ENCODE measurements at regions not wholly inside any gene's neighbourhood (a gene's known extent, or its start where the extent isn't known, plus 50 kb on each side); places are given as distances from the start of the nearest gene placed in this dataset.

GRCh38 chr14:100399052-100399849 lies 76.1 kb downstream of the SLC25A47 start:
- DNase-seq (ENCODE audit: low read depth) = no peak

- DNase-seq (ENCODE audit: low read depth) = no peak
Measured at GRCh38 chr14:100400115-100400514, 77.0 kb downstream of the SLC25A47 start.

- no peak for DNase-seq (ENCODE audit: low read depth)
Measured at GRCh38 chr14:100401031-100401692, 78.0 kb downstream of the SLC25A47 start.

- no peak for DNase-seq (ENCODE audit: low read depth)
Measured at GRCh38 chr14:100401792-100402191, 78.7 kb downstream of the SLC25A47 start.

GRCh38 chr14:100402631-100403030 lies 79.5 kb downstream of the SLC25A47 start:
- DNase-seq (ENCODE audit: low read depth) = no peak

- no peak for DNase-seq (ENCODE audit: low read depth)
Measured at GRCh38 chr14:100403105-100403504, 80.0 kb downstream of the SLC25A47 start.

- no peak for DNase-seq (ENCODE audit: low read depth)
Measured at GRCh38 chr14:100403802-100404365, 80.7 kb downstream of the SLC25A47 start.

- no peak for DNase-seq (ENCODE audit: low read depth)
Measured at GRCh38 chr14:100404419-100404818, 81.3 kb downstream of the SLC25A47 start.

- DNase-seq (ENCODE audit: low read depth) = no peak
Measured at GRCh38 chr14:100405760-100406455, 82.8 kb downstream of the SLC25A47 start.

GRCh38 chr14:100406505-100407131 lies 83.5 kb downstream of the SLC25A47 start:
- peak; percentile 10 for DNase-seq (ENCODE audit: low read depth)

GRCh38 chr14:100407376-100408102 lies 84.4 kb downstream of the SLC25A47 start:
- DNase-seq (ENCODE audit: low read depth) = no peak

- DNase-seq (ENCODE audit: low read depth) = no peak
Measured at GRCh38 chr14:100408350-100409002, 85.3 kb downstream of the SLC25A47 start.

GRCh38 chr14:100409003-100409360 lies 85.8 kb downstream of the SLC25A47 start:
- no peak for DNase-seq (ENCODE audit: low read depth)

GRCh38 chr14:100409651-100410050 lies 86.5 kb downstream of the SLC25A47 start:
- no peak for DNase-seq (ENCODE audit: low read depth)

- DNase-seq (ENCODE audit: low read depth) = no peak
Measured at GRCh38 chr14:100410056-100410565, 87.0 kb downstream of the SLC25A47 start.

- no peak for DNase-seq (ENCODE audit: low read depth)
Measured at GRCh38 chr14:100413699-100414098, 90.6 kb downstream of the SLC25A47 start.

GRCh38 chr14:100415226-100415625 lies 92.1 kb downstream of the SLC25A47 start:
- no peak for DNase-seq (ENCODE audit: low read depth)

- DNase-seq (ENCODE audit: low read depth) = no peak
Measured at GRCh38 chr14:100416081-100416680, 93.0 kb downstream of the SLC25A47 start.

GRCh38 chr14:100416921-100417860 lies 94.1 kb downstream of the SLC25A47 start:
- no peak for DNase-seq (ENCODE audit: low read depth)
